HG02678 (cell line): ENCODE measurements at regions not wholly inside any gene's neighbourhood (a gene's known extent, or its start where the extent isn't known, plus 50 kb on each side); places are given as distances from the start of the nearest gene placed in this dataset.

Experiments used
- ATAC-seq: cut with Tn5 transposase; IDR thresholded peaks from one replicate; pipeline ENCODE4 v1.9.1; 2021; ENCODE audit warnings: mild to moderate bottlenecking, moderate library complexity; ENCODE audit not compliant: unreplicated experiment

DNA sequence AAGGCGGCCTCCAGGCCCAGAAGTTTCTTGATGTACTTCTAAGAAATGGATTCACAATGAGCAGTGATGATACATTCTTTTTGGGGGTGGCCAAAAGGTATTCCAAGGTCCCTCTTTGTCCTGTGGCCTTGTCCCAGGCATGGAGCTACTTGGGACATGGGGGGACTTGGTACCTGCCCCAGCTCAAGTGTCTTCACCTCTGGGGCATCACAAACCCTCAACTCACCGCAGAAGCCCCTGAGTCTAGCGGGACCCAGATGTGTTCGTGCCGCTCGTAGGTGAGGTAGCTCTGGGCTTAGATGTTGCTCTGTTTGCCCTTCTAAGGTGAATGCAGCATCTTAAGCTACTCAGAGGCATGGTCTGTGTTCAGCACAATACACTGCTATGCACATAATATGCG is 338.0 kb upstream of the IRX4 start:
- ATAC-seq, result no peak

DNA sequence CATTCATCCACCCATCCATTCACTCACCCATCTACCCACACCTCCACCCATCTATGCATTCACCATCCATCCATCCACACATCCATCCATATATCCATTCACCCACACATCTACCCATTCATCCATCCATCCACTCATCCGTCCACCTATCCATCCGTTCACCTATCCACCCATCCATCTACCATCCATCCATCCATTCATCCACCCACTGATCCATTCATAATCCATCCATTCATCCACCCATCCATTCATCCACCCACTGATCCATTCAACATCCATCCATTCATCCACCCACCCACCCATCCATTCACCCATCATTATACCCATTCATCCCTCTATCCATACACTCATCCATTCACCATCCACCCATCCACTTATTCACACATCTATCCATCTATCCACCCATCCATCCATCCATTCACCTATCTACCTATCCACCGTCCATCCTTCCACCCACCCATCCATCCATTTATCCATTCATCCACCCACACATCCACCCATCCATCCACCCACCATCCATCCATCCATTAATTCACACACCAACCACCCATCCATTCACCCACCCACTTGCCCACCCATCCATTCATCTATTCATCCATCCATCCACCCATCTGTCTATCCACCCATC is 336.5 kb upstream of the IRX4 start:
- no peak for ATAC-seq

DNA sequence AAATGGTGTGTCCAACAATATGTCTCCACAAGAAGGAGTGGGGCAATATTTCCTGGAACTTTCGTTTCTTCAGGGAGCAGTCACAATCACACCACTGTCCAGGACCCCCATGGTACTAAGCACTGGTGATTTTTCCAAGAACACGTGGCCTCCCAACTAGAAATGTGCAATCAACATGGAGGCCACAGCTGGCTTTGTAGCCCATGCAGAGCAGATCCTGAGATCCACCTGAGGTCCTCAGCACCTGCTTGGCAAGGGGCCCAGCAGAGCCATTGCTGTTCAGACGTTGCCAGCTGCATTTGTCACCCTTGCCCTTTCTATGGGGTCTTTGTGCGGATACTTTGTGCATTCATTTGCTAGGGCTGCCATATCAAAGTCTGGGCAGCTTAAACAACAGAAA is 334.5 kb upstream of the IRX4 start:
- no peak for ATAC-seq

DNA sequence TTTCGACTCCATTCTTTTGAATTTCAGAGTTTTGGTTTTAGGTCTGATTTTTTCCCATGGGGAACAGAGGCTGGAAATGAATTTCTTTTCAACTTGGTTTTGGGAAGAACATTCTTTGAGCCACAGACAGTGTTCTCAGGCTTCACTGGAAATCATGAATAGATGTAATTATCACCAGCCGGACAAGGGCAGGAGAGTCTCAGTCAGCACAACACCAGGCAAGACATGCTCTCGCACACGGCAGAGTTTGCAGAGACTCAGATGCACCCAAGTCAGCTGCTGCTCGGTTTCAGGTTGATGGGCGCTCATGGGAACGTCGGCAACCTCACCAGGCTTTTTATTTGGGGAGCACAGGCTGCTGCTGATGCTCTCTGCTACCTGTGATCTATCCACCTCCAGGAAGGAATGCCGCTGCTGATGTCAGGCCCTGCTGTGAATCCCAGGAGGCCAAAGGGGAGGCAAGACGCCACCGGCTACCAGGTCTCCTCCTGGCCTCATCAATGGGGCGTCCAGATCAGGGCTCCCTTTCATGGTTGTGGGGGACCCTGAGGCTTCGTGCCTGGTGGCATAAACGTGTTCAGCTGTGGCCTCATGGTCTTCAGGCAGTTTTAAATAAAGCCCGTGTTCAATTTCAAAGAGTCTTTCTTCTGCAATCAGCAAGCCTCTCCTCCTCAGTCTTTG is 332.3 kb upstream of the IRX4 start:
- ATAC-seq, result no peak

DNA sequence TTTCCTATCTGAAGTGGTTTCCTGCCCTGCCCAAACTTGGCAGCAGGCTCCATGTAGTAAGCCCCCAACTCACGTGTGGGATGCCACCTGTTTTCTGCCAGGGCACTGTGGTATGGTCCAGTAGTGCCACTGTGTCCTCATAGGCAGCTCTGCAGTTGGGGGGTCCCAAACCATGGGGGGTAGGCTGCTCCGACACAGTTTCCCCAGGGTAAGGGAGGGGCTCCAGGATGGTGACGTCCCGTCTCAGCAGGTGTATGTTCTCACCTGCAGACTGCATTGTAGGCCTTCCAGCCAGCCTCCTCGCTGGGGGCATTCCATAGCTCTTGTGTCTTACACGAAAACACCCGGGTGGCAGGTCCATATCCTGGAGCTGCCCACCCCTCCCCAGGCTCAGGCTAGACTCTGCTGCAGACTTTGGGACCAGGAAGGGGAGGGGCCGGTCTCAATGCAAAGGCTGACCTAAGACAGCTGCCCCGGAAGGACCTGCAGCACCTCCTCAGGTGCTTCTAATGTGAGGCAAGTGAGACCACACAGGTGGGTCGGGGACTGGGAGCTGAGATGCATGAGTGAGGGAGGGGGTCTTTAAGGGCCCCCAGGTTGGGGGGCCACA is 330.5 kb upstream of the IRX4 start:
- no peak for ATAC-seq

DNA sequence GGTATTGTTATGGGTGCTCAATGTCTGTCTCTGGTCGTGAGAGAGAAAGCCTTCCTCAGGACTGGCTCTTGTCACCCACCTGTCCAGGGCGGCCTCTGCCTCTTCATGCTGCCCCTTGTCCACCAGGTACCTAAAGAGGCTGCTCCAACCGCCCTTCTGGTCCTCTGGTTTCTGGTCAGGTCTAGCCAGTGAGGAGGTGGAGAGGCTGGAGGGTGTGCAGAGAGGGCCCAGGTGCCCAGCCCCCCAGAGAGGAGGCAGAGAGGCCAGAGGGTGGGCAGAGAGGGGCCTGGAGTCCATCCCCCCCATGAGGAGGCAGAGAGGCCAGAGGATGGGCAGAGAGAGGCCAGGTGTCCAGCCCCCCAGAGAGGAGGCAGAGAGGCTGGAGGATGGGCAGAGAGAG is 329.8 kb upstream of the IRX4 start:
- no peak for ATAC-seq

DNA sequence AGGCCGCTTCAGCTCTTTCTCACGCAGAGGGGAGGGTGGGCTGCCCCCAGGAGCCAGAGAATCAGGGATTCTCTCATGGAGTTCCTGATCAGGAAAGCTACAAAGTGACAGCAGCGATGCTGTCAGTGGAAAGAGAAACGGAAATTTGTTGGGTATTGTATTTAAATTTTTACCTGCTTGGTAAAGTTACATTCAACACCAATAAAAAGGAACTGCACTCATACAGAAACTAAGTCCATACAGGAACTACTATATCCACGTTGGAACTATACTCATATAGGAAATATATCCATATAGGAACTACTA is 325.5 kb upstream of the IRX4 start:
- ATAC-seq, result no peak

DNA sequence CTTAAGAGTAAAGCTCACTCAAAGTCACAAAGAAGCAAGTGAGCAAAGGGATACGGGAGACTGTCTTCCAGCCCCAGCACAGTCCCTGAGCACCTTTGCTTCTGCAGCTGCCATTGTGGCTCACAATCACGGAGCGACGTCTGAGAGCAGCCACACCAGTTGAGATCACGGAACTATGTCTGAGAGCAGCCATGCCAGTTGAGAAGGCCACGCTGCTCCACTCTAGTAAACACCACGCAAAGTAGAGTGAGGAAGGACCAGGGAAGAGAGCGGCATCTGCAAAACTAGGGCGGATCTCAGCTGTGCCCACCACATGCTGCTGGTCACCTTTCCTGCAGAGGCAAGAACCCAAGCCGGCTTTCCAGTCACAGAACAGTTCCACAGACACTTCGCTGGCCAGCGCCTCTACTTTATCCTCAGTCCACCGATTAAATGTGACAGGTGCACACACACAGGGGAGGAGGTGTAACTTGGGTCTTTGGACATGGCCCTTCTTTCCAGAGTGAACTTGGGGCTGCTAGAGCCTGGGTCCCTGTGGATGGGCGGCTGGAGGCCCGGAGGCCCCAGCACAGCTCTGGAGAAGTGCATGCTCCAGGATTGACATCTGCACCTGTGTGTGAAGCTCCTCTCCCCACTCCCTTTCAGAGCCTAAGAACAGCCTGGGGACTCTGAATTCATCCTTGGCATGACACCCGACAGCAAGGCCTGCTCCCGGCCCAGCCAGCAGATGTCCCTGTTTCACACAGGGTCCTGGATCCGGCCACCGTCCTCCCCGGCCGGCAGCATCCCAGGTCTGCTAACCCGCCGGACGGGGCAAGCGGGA is 324.9 kb upstream of the IRX4 start:
- ATAC-seq, result no peak

DNA sequence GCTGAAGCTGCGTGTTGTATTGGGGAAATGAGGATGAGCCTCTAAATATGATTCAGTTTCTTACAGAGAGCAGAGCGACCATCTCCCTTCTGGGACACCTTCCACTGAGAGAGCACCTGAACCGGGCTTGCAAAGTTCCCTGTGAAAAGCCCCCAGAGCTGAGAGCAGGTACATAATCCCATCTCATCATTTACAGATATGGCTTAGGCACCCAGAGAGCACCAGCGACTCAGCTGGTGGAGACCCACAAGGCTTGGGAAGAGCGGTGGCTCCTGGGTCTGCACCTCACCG is 324.3 kb upstream of the IRX4 start:
- ATAC-seq, result no peak

DNA sequence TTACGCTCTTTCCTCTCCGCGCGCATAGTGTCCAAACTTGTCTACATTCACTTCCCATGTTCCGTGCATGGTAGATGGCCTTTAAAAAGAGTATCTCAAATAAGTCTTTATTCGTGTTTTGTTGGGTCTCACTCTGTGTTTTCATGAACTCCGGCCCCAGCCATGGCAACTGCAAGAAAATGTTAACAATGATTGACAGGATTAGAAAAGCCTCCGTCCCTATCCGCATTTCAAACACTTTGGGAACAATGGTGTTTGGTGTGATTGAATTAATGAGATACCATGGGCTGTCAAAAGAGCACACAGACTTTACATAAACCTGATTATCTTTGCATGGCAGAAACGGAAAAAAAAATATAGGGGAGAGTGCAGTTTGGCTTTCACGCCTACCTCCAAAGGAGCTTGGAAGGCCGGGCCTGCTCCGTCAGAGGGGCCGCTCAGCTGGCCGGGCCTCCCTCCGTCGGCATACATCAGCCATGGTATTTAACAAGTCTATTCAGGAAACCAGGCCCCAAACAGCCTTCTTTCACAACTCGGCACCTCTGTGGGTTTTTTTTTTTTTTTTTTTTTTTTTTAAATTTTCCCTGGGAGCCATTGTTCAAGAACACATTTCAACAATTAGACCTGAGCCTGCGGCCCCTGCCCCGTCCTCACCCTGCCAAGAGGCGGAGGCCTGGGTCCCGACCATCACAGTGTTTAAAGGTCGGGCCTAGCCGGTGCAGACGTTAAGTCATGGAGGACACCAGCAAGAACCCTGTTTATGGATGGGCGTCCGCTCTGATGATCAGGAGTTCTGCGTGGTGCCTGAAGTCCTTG is 323.8 kb upstream of the IRX4 start:
- ATAC-seq, result no peak

DNA sequence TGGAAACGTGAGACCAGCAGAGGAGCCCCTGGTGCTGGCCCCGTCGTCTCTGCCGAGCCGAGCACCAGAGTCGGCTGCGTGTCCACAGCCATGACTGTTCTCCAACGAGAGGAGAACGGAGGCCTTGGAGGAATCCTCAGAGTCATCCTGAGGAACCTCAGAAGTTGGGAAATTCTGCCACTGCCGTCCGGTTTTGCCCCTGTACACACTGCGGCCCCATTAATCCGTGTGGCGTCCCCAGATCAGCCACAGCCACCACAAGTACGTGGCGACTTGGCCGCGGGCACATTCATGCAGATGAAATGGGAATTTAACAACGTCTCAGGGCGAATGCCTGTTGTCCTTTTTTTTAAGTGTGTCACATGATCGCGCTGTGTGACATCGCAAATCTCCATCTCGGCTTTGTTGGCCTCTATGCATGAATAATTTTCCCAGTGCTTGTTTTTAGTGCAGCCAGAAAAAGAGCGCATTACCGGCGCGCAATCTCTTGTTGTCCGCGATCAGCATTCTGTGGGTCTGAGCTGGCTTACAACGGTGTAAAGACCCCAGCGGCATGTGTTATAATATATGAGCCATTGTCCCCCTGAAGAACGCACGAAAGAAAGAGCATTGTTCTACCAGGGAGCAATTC is 323.0 kb upstream of the IRX4 start:
- no peak for ATAC-seq

DNA sequence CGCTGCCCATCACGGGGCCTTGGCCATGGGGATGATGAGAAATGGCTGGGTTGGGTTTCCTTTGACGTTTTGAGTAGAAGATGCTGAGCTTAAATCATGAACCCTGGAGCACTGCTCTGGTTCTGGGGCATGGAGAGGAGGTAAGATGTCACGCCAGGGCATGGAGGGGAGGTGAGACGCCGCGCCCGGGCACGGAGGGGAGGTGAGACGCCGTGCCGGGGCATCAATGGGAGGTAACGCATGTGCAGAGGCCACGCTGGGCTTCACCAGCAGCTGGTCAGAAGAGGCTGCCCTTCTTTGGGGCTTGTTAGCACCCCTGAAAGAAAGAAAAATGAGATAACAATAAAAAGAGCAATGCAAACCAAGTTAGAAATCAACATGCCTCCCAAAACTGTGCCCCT is 322.5 kb upstream of the IRX4 start:
- ATAC-seq, result no peak

DNA sequence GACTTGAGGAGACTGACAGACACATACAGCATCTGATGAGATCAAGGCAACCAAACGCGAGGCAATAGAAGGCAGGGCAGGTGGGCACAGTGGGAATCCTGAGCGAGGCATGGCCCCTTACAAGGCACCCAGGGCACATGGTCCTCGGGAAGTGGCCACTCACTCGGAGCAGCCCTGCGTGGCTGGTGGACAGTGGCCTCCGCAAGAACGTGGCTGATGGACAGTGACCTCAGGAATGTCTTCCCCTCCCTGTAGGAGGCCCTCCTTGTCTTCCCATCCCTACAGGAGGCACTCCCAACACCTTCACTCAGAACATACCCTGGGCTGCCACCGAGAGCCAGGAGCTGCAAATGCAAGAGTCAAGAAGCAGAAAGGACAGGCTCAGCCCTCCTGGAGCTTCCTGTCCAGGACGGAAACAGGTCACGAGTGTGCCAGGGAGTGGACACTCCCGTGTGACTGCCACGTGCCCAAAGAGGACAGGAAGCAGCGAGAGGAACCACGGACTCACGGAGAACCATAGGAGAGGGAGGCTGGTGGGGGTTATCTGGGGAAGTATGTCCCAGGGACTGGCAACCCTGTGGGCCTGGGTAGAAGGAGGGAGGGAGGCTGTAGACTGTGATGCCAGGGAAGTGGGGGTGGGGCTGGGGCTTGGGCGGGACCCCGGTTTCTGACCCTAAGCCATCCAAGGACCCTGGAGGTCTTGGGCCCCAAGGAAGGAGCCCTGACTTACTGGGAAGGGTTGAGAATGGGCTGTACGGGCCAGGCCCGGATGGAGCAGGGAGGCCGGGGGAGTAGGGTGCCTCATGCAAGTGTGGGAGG is 321.9 kb upstream of the IRX4 start:
- ATAC-seq, result no peak

DNA sequence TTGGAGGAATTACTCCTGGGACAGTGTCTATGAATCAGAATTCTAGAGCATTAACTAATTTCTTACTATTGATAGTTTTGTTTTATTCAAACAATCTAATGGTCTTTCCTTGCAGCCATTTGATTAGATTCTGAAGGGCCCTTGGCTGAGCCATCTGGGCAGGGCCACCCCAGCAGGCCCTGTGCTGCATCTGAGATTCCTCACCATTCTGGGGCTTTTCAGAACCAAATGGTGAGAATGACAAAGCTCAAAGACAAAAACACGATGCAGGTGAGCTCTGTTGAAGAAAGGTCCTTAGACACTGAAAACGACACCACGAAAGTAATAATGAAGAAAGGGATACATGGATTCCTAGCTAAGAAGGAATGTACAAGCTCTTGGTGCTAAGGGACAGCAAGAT is 321.0 kb upstream of the IRX4 start:
- ATAC-seq, result no peak

DNA sequence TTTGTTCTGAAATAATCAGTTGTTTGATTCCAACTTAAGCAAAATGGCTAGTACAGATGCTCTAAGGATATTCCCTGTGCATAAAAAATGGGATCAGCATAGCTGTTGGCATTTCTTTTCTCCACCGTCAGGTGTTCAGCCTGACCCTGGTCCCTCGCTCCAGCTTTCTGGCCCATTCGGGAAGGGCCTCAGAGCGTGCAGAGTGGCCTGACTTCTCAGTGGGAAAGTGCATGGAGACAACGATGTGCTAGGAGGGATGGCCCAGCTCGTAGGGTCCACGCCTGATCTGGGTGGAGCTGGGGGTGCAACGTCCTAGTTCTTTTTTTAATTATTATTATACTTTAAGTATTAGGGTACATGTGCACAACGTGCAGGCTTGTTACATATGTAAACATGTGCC is 319.1 kb upstream of the IRX4 start:
- ATAC-seq, result no peak

DNA sequence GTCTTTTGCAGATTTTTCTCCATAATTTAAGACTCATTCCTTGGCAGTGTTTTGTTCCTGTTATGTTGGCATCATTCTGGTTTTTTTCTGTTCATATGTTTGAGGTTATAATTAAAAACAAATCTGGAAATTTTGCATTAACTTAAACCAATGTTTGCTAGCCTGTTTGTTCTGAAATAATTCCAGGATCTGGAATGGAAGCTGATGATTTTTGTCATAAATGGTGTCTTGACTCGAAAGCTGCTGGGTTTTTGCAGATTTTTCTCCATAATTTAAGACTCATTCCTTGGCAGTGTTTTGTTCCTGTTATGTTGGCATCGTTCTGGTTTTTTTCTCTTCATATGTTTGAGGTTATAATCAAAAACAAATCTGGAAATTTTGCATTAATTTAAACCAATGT is 318.7 kb upstream of the IRX4 start:
- ATAC-seq, result no peak

DNA sequence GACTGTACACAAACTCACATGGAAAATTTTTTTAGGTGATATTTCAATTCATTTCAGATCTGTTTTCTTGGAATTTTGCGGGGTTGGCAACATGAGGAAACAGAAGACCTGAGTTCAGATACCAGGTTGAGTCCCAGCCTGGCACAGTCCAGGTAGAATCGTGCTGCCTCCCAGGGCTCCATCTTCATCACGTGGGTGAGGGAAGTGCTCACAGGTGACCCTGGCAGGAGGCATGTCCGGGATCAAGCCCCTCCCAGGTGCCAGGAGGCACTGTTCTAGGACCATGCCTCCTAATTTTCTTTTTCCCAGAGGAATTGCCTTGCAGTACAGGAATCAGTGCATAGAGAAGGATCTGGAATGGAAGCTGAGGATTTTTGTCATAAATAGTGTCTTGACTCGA is 318.3 kb upstream of the IRX4 start:
- ATAC-seq, result no peak

DNA sequence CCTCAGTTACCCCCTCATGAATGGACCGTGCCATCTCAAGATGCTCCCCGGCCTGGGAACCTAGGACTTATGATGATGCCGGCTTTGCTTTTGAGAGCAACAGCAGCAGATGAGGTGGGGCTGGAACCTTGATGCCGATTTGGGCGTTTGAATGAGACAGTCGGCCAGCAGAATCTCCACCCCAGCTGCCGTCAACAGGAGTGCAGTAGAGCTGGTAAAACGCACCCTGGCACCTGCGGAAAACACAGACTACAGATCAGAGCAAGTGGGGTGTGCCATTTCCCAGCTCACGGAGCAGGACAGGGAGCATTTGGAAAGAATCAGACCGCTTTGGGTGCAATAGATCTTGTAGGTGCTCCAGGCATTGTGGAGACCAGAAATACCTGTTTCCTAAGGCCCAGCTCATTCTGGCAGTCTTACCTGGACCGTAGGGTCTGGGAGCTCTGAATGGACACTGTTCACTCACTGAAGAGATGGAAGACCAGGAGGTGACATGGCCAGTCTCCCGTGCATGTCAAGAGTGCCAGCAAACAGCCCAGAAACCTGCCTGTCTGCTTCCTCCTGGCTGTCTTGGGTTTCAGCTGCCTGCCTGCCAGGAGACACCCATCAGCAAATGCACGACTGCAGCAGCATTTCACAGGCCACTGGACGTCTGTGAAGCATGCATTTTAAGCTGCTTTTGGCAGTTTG is 317.7 kb upstream of the IRX4 start:
- ATAC-seq, result no peak

DNA sequence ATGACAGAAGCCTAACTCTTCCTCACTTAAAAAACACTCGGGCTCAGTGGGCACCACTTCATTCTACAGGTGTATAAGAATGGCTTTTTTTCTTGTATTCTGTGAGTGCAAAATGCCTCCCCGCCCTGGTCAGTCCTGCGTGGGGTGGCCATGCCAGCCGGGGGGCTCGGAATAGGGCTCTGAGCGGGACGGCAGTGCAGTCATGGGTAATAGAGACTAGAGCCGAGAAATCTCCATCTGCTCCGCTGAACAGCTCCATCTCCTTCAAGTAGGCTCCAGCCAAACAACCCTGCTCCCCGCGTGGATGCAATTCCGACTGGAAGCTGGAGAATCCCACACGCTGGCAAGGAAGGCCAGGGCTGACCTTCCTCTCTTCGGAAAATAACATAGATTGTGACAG is 317.0 kb upstream of the IRX4 start:
- no peak for ATAC-seq
